ENCODE measurements at regions not wholly inside any gene's neighbourhood (a gene's known extent, or its start where the extent isn't known, plus 50 kb on each side); places are given as distances from the start of the nearest gene placed in this dataset.

- Histone ChIP-seq H3K27ac (ENCODE audit: low read depth, low read length) (no peak overlapping the region), H3K4me3 (ENCODE audit: low read length) (no peak overlapping the region), H3K36me3 (ENCODE audit: control insufficient read depth in 2 of 3, insufficient read depth in 3 of 3, low read length in 3 of 3) (no peaks in the 10 kb centered on the region), H3K27me3 (ENCODE audit: control insufficient read depth in 2 of 2, insufficient read depth in 2 of 2, low read length in 2 of 2) (no peaks in the 10 kb centered on the region), H3K4me1 (ENCODE audit: control insufficient read depth in 2 of 2, insufficient read depth in 2 of 2, low read length in 2 of 2) (no peaks in the 10 kb centered on the region), H3K9me3 (ENCODE audit: control insufficient read depth in 2 of 3, low read length in 3 of 3) (no peaks in the 10 kb centered on the region)
- intact Hi-C loops (cut with micrococcal nuclease): no loop called here
- Mint-ChIP-seq H3K4me1 (no peaks in the 10 kb centered on the region), H3K4me3 (no peak overlapping the region), H3K27ac (no peak overlapping the region), H3K36me3 (no peaks in the 10 kb centered on the region), H3K27me3 (peaks cover 0 to 12% (median 3%) of the 10 kb centered on the region in 5 donors), H3K9me3 (peaks cover 0 to 11% (median 2%) of the 10 kb centered on the region in 11 donors)
- ChIA-PET POLR2A (no interaction called here), CTCF (no interaction called here)
- no peak for DNase-seq
- ATAC-seq: no peak
Observed at GRCh38 chr1:99516141-99516540, 129.8 kb upstream of the PALMD start.

GRCh38 chr1:99520121-99520520, 125.8 kb upstream of the PALMD start:
- H3K4me3 ChIP-seq (ENCODE audit: low read length): no peak overlapping the region
- Mint-ChIP-seq H3K4me1 (no peaks in the 10 kb centered on the region), H3K9me3 (peaks cover 0 to 13% (median 4%) of the 10 kb centered on the region in 11 donors), H3K4me3 (no peak overlapping the region), H3K27ac (no peak overlapping the region), H3K36me3 (no peaks in the 10 kb centered on the region), H3K27me3 (peaks cover 1 to 16% (median 3%) of the 10 kb centered on the region in 5 donors)
- no peaks in the 10 kb centered on the region for H3K9me3 ChIP-seq (ENCODE audit: control insufficient read depth in 2 of 3, low read length in 3 of 3)
- POLR2A ChIA-PET: no interaction called here
- intact Hi-C loops (cut with micrococcal nuclease): no loop called here
- no peaks in the 10 kb centered on the region for H3K27me3 ChIP-seq (ENCODE audit: control insufficient read depth in 2 of 2, insufficient read depth in 2 of 2, low read length in 2 of 2)
- CTCF ChIA-PET: no interaction called here
- no peaks in the 10 kb centered on the region for H3K4me1 ChIP-seq (ENCODE audit: control insufficient read depth in 2 of 2, insufficient read depth in 2 of 2, low read length in 2 of 2)
- H3K36me3 ChIP-seq (ENCODE audit: control insufficient read depth in 2 of 3, insufficient read depth in 3 of 3, low read length in 3 of 3): no peaks in the 10 kb centered on the region
- ATAC-seq (no peak), DNase-seq (no peak)
- H3K27ac ChIP-seq (ENCODE audit: low read depth, low read length): no peak overlapping the region

- Mint-ChIP-seq H3K4me1 (no peaks in the 10 kb centered on the region), H3K9me3 (peaks cover 0 to 7% (median 0%) of the 10 kb centered on the region in 11 donors), H3K27me3 (peaks cover 8 to 21% (median 12%) of the 10 kb centered on the region in 5 donors), H3K4me3 (no peak overlapping the region), H3K27ac (no peak overlapping the region), H3K36me3 (no peaks in the 10 kb centered on the region)
- intact Hi-C loops (cut with micrococcal nuclease): no loop called here
- CTCF ChIA-PET: no interaction called here
- ATAC-seq (no peak), DNase-seq (no peak)
- POLR2A ChIA-PET: no interaction called here
- no peak overlapping the region for H3K27ac ChIP-seq (ENCODE audit: low read depth, low read length)
- no peaks in the 10 kb centered on the region for H3K36me3 ChIP-seq (ENCODE audit: control insufficient read depth in 2 of 3, insufficient read depth in 3 of 3, low read length in 3 of 3)
- H3K9me3 ChIP-seq (ENCODE audit: control insufficient read depth in 2 of 3, low read length in 3 of 3): no peaks in the 10 kb centered on the region
- no peak overlapping the region for H3K4me3 ChIP-seq (ENCODE audit: low read length)
- H3K27me3 ChIP-seq (ENCODE audit: control insufficient read depth in 2 of 2, insufficient read depth in 2 of 2, low read length in 2 of 2): no peaks in the 10 kb centered on the region
- no peaks in the 10 kb centered on the region for H3K4me1 ChIP-seq (ENCODE audit: control insufficient read depth in 2 of 2, insufficient read depth in 2 of 2, low read length in 2 of 2)
Observed at GRCh38 chr1:99525331-99525730, 120.6 kb upstream of the PALMD start.

- H3K27ac ChIP-seq (ENCODE audit: low read depth, low read length): no peak overlapping the region
- CTCF ChIA-PET: no interaction called here
- Mint-ChIP-seq H3K27me3 (peaks cover 8 to 21% (median 12%) of the 10 kb centered on the region in 5 donors), H3K9me3 (peaks cover 0 to 7% (median 0%) of the 10 kb centered on the region in 11 donors), H3K4me3 (no peak overlapping the region), H3K36me3 (no peaks in the 10 kb centered on the region), H3K27ac (no peak overlapping the region), H3K4me1 (no peaks in the 10 kb centered on the region)
- no peak for DNase-seq
- H3K27me3 ChIP-seq (ENCODE audit: control insufficient read depth in 2 of 2, insufficient read depth in 2 of 2, low read length in 2 of 2): no peaks in the 10 kb centered on the region
- ATAC-seq: no peak
- no peaks in the 10 kb centered on the region for H3K9me3 ChIP-seq (ENCODE audit: control insufficient read depth in 2 of 3, low read length in 3 of 3)
- POLR2A ChIA-PET: no interaction called here
- H3K36me3 ChIP-seq (ENCODE audit: control insufficient read depth in 2 of 3, insufficient read depth in 3 of 3, low read length in 3 of 3): no peaks in the 10 kb centered on the region
- intact Hi-C loops (cut with micrococcal nuclease): loop anchor here in 1 of 2 donors (1.0 kb wide), 1 partner anchor 778 kb away; no protein-coding TSS in a partner anchor
- no peak overlapping the region for H3K4me3 ChIP-seq (ENCODE audit: low read length)
- H3K4me1 ChIP-seq (ENCODE audit: control insufficient read depth in 2 of 2, insufficient read depth in 2 of 2, low read length in 2 of 2): no peaks in the 10 kb centered on the region
Observed at GRCh38 chr1:99527078-99527477, 118.8 kb upstream of the PALMD start.

GRCh38 chr1:99527545-99527944, 118.4 kb upstream of the PALMD start:
- Mint-ChIP-seq H3K27ac (no peak overlapping the region), H3K4me1 (no peaks in the 10 kb centered on the region), H3K9me3 (peaks cover 0 to 7% (median 0%) of the 10 kb centered on the region in 11 donors), H3K4me3 (no peak overlapping the region), H3K36me3 (no peaks in the 10 kb centered on the region), H3K27me3 (peaks cover 11 to 21% (median 12%) of the 10 kb centered on the region in 5 donors)
- no peaks in the 10 kb centered on the region for H3K27me3 ChIP-seq (ENCODE audit: control insufficient read depth in 2 of 2, insufficient read depth in 2 of 2, low read length in 2 of 2)
- ChIA-PET CTCF (no interaction called here), POLR2A (no interaction called here)
- no peak overlapping the region for H3K27ac ChIP-seq (ENCODE audit: low read depth, low read length)
- H3K4me3 ChIP-seq (ENCODE audit: low read length): no peak overlapping the region
- no peaks in the 10 kb centered on the region for H3K4me1 ChIP-seq (ENCODE audit: control insufficient read depth in 2 of 2, insufficient read depth in 2 of 2, low read length in 2 of 2)
- H3K36me3 ChIP-seq (ENCODE audit: control insufficient read depth in 2 of 3, insufficient read depth in 3 of 3, low read length in 3 of 3): no peaks in the 10 kb centered on the region
- DNase-seq (no peak), ATAC-seq (no peak)
- intact Hi-C loops (cut with micrococcal nuclease): loop anchor here in 1 of 2 donors (1.0 kb wide), 1 partner anchor 778 kb away; no protein-coding TSS in a partner anchor
- H3K9me3 ChIP-seq (ENCODE audit: control insufficient read depth in 2 of 3, low read length in 3 of 3): no peaks in the 10 kb centered on the region

- Histone ChIP-seq H3K27ac (ENCODE audit: low read depth, low read length) (no peak overlapping the region), H3K27me3 (ENCODE audit: control insufficient read depth in 2 of 2, insufficient read depth in 2 of 2, low read length in 2 of 2) (no peaks in the 10 kb centered on the region), H3K9me3 (ENCODE audit: control insufficient read depth in 2 of 3, low read length in 3 of 3) (no peaks in the 10 kb centered on the region), H3K4me3 (ENCODE audit: low read length) (no peak overlapping the region), H3K4me1 (ENCODE audit: control insufficient read depth in 2 of 2, insufficient read depth in 2 of 2, low read length in 2 of 2) (no peaks in the 10 kb centered on the region), H3K36me3 (ENCODE audit: control insufficient read depth in 2 of 3, insufficient read depth in 3 of 3, low read length in 3 of 3) (no peaks in the 10 kb centered on the region)
- CTCF ChIA-PET: no interaction called here
- no peaks in the 10 kb centered on the region for H3K4me1 Mint-ChIP-seq
- no peak overlapping the region for H3K27ac Mint-ChIP-seq
- H3K36me3 Mint-ChIP-seq: no peaks in the 10 kb centered on the region
- H3K4me3 Mint-ChIP-seq: no peak overlapping the region
- intact Hi-C loops (cut with micrococcal nuclease): no loop called here
- POLR2A ChIA-PET: no interaction called here
- ATAC-seq: no peak
- no peak for DNase-seq
- H3K27me3 Mint-ChIP-seq: peaks cover 11 to 21% (median 15%) of the 10 kb centered on the region in 5 donors
- H3K9me3 Mint-ChIP-seq: no peaks in the 10 kb centered on the region
Observed at GRCh38 chr1:99529002-99529401, 116.9 kb upstream of the PALMD start.

GRCh38 chr1:99531578-99532275, 114.2 kb upstream of the PALMD start:
- Mint-ChIP-seq H3K36me3 (no peaks in the 10 kb centered on the region), H3K4me3 (no peak overlapping the region), H3K4me1 (no peaks in the 10 kb centered on the region), H3K9me3 (peaks cover 0 to 2% (median 0%) of the 10 kb centered on the region in 11 donors), H3K27ac (no peak overlapping the region), H3K27me3 (peaks cover 2 to 15% (median 10%) of the 10 kb centered on the region in 5 donors)
- Histone ChIP-seq H3K4me1 (ENCODE audit: control insufficient read depth in 2 of 2, insufficient read depth in 2 of 2, low read length in 2 of 2) (no peaks in the 10 kb centered on the region), H3K36me3 (ENCODE audit: control insufficient read depth in 2 of 3, insufficient read depth in 3 of 3, low read length in 3 of 3) (no peaks in the 10 kb centered on the region), H3K27me3 (ENCODE audit: control insufficient read depth in 2 of 2, insufficient read depth in 2 of 2, low read length in 2 of 2) (no peaks in the 10 kb centered on the region), H3K4me3 (ENCODE audit: low read length) (no peak overlapping the region), H3K27ac (ENCODE audit: low read depth, low read length) (no peak overlapping the region), H3K9me3 (ENCODE audit: control insufficient read depth in 2 of 3, low read length in 3 of 3) (no peaks in the 10 kb centered on the region)
- no peak for ATAC-seq
- intact Hi-C loops (cut with micrococcal nuclease): no loop called here
- ChIA-PET CTCF (no interaction called here), POLR2A (no interaction called here)
- no peak for DNase-seq
